ENCODE measurements at regions not wholly inside any gene's neighbourhood (a gene's known extent, or its start where the extent isn't known, plus 50 kb on each side); places are given as distances from the start of the nearest gene placed in this dataset.

DNA sequence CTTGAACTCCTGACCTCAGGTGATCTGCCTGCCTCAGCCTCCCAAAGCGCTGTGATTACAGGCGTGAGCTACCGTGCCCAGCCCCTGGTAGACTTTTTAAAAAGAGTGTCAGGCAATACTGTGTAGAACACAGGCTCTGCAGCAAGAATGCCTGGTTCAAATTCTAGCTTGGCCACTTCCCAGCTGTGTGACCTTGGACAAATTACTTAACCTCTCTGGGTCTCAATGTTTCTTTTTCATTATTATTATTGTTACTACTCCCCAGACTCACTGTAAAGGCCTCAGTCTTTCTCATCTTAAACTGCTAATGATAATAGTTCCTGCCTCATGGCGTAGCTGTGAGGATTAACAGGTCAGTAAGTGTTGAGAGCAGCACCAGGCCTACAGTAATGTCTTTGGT, 114.3 kb downstream of the LITAF start:
- DNase-seq (ENCODE audit: low read depth) = no peak

DNA sequence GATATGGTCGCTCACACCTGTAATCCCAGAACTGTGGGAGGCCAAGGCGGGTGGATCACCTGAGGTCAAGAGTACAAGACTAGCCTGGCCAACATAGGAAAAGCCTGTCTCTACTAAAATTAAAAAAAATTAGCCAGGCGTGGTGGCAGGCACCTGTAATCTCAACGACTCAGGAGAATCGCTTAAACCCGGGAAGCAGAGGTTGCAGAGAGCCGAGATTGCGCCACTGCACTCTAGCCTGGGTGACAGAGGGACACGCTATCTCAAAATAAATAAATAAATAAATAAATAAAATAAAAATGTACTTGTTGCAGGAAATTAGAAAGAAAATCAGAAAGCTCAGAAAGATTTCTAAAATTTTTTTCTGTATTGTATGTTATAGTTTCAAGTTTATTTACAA, 113.9 kb downstream of the LITAF start:
- no peak for DNase-seq (ENCODE audit: low read depth)

DNA sequence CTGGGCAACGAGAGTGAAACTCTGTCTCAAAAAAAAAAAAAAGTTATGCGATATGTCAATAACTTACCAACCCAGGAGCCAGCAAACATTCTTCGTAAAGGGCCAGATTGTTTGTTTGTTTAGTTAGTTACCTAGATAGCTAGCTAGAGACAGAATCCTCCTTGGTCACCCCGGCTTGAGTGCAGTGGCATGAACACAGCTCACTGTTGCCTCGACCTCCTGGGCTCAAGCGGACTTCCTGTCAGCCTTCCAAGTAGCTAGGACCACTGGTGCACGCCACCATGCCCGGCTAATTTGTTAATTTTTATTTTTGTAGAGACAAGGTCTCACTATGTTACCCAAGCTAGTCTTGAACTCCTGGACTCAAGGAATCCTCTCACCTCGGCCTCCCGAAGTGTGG, 113.0 kb downstream of the LITAF start:
- DNase-seq (ENCODE audit: low read depth) = no peak

DNA sequence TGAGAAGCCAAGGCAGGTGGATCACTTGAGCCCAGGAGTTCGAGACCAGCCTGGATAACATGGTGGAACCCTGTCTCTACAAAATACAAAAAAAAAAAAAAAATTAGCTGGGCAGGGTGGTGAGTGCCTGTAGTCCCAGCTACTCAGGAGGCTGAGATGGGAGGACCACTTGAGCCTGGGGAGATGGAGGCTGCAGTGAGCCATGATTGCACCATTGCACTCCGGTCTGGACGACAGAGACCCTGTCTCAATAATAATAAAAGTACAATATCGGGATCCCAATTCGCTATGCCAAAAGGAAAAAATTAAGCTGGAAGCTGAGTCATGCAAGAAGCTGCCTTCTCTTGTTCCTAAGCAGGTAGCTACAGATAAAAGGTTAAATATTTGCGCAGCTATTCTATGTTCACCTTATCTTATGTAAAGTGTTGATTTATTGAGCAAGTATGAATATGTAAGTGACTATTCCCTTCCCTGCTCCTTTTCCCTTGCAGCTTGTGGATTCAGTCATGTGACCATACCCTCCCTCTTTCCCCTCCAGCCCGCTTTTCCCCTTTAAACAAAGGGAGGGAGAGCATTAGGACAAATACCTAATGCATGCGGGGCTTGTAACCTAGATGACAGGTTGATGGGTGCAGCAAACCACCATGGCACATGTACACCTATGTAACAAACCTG, 112.0 kb downstream of the LITAF start:
- DNase-seq (ENCODE audit: low read depth) = no peak

DNA sequence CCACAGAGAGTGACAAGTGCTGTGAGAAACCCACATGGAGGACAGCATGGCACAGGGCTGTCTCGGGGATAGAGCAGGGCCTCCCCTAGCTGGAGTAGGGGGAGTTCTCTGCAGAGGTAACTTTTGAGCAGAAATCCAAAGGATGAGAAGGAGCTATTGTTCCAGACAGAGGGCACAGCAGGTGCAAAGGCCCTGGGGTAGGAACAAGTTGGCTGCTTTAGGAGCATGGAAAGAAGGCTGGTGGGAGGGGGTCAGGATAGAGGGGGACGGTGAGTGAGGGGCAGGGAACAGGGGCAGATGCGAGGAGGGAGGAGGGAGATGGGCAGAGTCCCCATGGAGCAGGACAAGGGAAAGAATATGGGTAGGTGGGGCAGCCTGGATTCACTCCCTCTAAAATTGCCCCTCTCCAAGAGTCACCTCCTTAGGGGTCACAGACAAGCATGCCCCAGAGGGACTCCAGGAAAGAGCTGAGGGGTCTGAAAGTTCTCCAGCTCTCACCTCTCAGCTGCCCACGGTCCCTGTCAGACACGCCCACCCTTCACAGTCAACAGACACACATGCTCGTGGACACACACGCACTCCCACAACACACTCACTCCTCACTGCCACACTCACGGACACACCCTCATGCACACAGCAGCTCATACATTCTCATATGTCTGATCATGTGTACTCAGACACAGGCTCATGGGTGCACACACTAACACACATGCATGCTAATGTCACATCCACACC, 110.7 kb downstream of the LITAF start:
- DNase-seq (ENCODE audit: low read depth) = no peak

DNA sequence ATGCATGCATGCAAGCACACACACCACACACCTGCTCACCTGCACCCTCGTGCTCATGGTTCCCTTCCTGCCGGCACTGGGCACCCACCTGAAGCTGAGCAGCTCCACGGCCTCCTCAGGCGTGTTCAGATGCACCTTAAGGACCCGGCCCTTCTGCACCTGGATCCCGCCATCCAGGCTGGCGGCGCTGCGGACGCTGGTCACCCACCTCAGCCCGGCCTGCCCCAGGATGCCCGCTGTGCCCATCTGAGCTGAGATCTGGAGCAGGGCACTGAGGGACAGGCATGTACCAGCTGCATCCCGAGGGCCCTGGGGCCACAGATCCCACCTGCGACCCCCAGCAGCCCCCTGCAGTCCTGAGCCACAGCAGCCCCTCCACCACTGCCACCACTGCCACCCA, 110.0 kb downstream of the LITAF start:
- DNase-seq (ENCODE audit: low read depth) = no peak

DNA sequence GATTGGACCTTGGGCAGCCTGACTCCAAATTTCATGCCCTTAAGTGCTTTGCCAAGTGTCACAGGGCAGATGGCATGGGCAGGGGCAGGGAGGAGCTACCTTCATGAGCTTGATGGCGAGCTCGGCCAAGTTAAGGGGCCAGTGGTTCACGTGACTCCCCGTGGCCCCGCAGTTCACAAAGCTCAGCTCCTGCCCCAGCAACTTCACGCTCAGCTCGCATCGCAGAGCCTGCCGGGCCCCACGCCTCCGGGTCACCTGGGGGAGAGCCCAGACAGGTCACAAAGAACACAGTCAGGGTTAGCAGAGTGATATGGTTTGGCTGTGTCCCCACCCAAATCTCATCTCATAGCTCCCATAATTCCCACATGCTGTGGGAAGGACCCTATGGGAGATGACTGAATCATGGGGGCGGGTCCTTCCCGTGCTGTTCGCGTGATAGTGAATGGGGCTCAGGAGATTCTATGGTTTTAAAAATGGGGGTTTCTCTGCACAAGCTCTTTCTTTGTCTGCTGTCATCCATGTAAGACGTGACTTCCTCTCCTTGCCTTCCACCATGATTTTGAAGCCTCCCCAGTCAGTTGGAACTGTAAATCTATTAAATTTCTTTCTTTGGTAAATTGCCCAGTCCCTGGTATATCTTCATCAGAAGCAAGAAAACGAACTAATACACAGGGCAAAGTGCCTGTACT, 108.1 kb downstream of the LITAF start:
- DNase-seq (ENCODE audit: low read depth) = no peak

DNA sequence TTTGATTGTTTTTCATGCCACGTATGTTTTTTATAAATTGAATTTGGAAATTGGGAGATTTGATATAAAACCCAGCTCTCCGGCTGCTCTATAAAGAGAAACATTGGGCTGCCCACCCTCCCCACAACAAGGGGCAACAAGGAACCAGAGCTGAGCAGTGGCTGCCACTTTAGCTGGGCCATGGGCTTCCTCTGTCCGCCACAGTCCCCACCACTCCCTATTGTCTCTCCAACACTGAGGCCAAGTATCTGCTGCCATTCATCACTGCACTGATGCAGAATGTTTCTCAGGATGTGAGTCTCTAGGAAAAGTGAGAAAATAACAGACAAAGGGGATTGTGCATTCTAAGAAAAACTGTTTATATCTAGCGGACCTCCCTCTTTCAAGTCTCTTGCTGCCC, 106.8 kb downstream of the LITAF start:
- no peak for DNase-seq (ENCODE audit: low read depth)

DNA sequence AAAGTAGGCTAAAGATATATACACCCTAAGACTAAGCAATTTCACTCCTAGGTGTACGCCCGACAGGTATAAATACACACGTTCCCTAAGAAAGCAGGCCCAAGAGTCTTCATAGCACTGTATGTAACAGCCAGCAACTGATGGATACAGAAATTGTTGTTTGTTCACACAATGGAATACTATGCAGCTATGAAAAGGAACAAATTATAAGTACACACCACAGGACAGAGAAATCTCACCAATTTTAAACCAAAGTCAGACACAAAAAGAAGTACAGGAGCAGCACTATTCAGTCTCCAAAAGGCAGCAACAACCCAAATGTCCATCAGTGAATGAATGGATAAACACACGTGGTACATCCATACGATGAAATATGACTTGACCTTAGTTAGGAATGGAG, 106.1 kb downstream of the LITAF start:
- no peak for DNase-seq (ENCODE audit: low read depth)

DNA sequence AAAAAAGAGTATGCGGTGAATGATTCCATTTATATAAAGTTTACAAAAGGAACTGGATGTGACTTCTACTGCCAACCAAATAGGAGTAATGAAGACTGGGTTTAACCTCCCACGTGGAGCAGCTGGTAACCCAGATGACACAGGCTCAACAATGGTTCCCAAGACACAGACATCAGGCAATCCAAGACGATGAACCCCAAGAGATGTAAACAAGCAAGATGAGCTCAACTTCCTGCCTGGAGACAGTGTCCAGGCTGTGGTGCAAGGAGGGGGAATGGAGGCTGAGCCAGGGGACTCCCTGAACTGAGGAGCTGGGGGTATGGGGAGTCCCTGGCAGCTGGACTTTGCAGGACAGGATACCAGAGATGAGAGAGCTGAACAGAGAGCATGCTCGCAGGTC, 104.7 kb downstream of the LITAF start:
- DNase-seq (ENCODE audit: low read depth) = no peak

DNA sequence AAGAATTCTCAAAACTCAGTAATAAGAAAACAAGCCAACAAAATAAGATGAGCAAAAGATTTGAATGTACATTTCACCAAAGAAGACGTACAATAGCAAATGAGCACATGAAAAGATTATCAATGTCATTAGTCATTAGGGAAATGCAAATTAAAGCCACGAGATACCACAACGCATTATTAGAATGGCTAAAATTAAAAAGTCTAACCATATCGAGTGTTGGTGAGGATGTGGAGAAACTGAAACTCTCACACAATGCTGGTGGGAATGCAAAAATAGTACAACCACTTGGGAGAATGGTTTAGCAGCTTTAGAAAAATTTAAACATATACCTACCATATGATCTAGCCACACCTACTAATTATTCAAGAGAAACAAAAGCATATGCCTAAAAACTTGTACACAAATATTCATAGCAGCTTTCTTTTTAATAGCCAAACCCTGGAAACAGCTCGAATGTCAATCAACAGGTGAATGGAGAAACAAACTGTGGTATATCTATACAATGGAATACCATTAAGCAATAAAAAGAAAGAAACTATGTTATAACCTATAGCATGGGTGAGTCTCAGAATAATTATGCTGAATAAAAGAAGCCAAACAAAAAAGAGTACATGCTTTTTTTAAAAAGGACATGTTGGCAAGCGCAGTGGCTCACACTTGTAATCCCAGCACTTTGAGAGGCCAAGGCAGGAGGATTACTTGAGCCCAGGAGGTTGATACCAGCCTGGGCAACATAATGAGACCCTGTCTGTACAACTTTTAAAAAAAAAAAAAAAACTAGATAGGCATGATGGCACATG, 103.6 kb downstream of the LITAF start:
- no peak for DNase-seq (ENCODE audit: low read depth)

DNA sequence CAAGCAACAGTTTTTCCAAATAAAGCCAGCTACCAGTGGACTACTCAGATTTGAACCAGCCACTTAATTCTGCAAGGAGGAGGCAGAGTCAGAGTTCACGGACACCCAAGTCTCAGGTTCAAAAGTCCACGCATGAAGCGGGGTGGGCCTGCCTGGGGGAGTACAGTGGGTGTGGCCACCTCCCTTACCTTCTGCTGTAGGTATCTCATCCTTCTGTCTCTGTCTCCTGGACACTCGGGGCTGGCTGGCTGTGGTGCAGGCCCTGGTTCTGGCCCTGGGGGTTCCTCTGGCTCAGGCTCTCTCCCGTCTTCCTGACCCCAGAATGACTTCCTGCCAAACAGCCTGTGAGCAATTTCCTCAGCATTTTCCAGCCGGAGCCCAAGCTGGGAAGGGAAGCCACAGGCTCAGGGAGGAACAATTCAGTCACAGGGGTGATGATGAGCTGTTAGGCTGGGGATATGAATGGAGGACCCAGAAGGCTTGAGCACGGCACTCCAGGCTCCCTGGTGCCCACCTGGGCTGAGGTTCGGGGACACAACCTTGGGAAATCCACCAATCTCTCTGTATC, 101.9 kb downstream of the LITAF start:
- no peak for DNase-seq (ENCODE audit: low read depth)

DNA sequence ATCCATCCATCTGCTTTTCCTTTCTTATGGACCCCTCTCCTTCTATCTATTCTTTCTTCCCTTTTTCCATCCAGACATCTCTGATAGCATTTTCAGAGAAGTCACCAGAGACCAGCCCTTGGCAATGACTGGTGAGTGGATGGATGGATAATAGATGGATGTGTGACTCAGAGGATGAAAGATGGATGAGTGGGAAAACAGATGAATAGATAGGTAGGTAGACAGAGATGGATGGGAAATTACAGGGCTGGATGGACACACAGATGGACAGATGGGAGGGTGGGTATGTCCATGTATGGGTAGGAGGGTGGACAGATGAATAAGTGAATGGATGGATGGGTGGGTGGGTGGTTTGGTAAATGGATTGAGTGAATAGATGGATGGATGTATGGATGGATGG, 101.0 kb downstream of the LITAF start:
- no peak for DNase-seq (ENCODE audit: low read depth)

DNA sequence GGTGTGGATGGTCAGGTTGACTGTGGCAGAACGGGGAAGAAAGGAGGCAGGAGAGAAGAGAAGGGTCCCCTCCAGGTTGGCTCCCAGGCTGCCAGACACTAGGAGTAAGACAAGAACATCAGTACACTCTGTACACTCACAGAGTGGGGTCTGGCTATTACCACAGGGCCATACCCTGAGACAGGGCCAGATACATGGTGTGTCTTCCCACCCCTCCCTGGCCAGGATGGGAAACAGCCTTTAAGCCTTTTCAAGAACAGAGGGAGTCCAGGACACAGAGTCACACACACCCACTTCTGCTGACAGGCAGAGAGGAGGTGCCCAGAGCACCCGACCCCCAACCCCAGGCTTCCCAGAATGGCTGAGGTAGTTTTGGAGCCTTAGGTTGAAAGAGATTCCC, 99.4 kb downstream of the LITAF start:
- no peak for DNase-seq (ENCODE audit: low read depth)

DNA sequence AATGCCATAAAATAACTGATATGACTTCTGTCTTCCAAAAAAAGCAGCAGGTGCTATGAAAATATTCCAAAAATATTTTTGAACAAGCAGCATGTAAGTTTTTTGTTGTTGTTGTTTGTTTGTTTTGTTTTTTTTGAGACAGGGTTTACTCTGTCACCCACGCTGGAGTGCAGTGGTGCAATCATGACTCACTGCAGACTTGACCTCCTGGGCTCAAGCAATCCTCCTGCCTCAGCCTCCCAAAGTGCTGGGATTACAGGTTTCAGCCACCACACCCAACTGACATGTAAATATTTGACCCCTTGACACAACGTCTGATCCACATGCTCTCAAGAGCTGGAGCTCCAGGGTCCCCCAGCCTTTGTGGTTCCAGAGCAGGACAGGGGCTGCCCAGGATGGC, 98.4 kb downstream of the LITAF start:
- no peak for DNase-seq (ENCODE audit: low read depth)

DNA sequence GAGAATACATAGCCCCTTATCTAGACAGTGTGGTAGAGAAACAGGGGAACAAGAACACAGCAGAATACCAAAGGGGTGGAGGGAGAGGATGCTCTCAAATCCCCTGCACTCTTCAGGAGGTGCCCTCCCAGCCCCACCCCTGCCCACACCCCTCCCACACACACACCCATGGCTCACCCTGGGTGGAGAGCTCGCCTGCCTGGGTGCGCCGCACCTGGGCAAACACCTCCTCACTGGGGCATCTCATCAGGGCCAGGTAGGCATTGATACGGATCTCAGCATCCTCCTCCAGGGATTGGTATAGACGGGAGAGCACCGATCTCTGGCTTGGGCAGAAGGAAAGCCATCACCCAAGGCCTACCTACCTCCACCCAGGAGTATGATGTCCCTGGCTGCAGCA, 95.2 kb downstream of the LITAF start:
- no peak for DNase-seq (ENCODE audit: low read depth)

DNA sequence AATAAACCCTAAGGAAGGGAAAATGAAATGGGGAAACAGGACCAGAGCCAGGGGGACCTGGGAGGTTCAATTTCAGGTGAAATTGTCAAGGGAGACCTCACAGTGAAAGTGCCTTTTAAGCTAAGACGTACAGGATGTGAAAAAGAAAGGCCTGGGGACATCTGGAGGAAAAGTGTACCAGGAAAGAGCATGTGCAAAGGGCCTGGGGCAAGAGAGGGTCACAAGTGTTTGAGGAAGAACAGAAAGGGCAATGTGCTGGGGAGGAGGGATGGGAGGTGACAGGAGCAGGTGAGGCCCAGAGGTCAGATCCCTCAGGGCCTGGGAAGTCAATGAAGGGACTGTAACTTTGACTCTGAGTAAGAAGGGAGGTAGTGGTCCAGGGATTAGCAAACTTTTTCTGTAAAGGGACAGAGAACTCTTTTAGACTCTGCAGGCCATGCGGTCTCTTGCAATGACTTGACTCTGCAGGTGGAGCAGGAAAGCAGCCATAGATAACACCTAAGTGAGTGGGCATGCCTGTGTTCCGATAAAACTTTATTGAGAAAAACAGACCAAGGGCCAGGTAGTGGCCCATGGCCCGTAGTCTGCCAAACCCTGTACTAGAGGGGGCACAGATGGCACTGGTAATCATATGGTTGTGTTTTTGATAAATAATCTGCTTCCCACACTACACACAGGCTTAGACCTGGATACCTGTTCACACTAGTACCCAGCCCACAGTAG, 93.8 kb downstream of the LITAF start:
- DNase-seq (ENCODE audit: low read depth) = no peak

DNA sequence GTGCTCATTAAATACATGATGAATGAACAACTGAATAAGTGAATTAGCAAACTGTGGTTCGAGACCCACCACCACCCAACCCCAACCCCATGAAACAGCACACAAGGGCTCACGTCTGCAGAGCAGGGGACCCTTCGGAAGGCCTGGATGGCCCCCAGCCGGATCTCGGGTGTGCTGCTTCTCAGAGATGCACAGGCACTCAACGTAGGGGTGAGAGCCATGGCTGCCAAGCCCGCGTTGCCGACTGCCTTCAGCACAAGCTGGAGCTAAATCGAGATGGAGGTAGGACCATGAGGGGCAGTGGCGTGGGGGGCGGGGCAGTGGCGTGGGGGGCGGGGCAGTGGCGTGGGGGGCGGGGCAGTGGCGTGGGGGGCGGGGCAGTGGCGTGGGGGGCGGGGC, 93.2 kb downstream of the LITAF start:
- DNase-seq (ENCODE audit: low read depth) = no peak

DNA sequence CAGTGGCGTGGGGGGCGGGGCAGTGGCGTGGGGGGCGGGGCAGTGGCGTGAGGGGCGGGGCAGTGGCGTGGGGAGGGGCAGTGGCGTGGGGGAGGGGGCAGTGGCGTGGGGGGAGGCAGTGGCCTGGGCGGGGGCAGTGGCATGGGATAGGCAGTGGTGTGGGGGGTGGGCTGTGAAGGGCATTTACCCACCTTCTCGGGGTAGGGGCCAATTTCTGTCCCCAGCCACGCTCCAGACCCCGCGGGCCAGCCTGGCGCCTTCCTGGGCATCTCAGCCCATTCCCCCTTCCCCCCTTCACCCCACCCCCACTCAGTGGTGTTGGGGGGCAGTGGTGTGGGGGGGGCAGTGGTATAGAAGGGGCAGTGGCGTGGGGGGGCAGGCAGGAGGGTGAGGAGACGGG, 92.7 kb downstream of the LITAF start:
- no peak for DNase-seq (ENCODE audit: low read depth)

DNA sequence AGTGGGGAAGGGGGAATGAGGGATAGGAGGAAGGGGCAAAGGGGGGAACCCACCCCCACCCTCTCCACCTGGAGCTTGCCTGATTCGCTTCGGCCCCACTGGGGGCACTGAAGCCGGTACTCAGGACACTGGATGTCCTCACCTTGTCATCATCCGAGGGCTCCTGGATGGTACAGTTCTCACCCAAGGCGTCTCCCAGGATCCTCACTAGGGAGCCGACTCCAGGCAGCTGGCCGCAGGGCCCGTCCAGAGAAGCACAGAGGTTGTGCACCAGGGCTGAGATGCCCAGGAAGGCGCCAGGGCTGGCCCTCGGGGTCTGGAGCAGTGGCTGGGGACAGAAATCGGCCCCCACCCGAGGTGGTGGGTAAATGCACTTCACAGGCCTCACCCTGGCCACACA, 92.3 kb downstream of the LITAF start:
- no peak for DNase-seq (ENCODE audit: low read depth)

DNA sequence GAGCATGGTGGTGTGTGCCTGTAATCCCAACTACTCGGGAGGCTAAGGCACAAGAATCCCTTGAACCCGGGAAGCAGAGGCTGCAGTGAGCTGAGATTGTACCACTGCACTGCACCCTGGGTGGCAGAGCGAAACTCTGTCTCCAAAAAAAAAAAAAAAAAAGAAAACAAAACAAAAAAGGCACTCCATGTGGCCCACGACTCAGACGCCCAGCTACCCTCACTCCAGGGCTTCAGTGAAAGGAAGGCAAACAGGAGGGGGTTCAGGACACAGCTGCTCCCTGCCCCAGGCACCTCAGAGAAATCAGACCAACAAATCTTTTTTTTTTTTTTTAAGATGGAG, 91.7 kb downstream of the LITAF start:
- no peak for DNase-seq (ENCODE audit: low read depth)
